ENCODE measurements at regions not wholly inside any gene's neighbourhood (a gene's known extent, or its start where the extent isn't known, plus 50 kb on each side); places are given as distances from the start of the nearest gene placed in this dataset.

GRCh38 chr5:117271656-117272055 lies 697.0 kb upstream of the SEMA6A start:
- H3K9me3 Mint-ChIP-seq, result peaks cover 8% of the 10 kb centered on the region
- no peak overlapping the region for H3K4me3 Mint-ChIP-seq
- peaks cover 8% of the 10 kb centered on the region for H3K36me3 Mint-ChIP-seq (ENCODE audit: low read depth)
- peaks cover 14% of the 10 kb centered on the region for H3K4me1 Mint-ChIP-seq
- H3K27me3 Mint-ChIP-seq (ENCODE audit: low read depth), result no peaks in the 10 kb centered on the region
- TF ChIP-seq, protein P1, sequence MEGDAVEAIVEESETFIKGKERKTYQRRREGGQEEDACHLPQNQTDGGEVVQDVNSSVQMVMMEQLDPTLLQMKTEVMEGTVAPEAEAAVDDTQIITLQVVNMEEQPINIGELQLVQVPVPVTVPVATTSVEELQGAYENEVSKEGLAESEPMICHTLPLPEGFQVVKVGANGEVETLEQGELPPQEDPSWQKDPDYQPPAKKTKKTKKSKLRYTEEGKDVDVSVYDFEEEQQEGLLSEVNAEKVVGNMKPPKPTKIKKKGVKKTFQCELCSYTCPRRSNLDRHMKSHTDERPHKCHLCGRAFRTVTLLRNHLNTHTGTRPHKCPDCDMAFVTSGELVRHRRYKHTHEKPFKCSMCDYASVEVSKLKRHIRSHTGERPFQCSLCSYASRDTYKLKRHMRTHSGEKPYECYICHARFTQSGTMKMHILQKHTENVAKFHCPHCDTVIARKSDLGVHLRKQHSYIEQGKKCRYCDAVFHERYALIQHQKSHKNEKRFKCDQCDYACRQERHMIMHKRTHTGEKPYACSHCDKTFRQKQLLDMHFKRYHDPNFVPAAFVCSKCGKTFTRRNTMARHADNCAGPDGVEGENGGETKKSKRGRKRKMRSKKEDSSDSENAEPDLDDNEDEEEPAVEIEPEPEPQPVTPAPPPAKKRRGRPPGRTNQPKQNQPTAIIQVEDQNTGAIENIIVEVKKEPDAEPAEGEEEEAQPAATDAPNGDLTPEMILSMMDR (conservative IDR thresholded peaks at IDR 0.05), result no peak
- no peak for DNase-seq (ENCODE audit: low read depth, low spot score)
- H3K27ac Mint-ChIP-seq (ENCODE audit: unreplicated experiment), result no peak overlapping the region

- no peaks in the 10 kb centered on the region for H3K27me3 Mint-ChIP-seq (ENCODE audit: low read depth)
- DNase-seq (ENCODE audit: low read depth, low spot score), result no peak
- no peak overlapping the region for H3K4me3 Mint-ChIP-seq
- TF ChIP-seq, protein P1 (conservative IDR thresholded peaks at IDR 0.05), result no peak
- peaks cover 8% of the 10 kb centered on the region for H3K9me3 Mint-ChIP-seq
- no peak overlapping the region for H3K27ac Mint-ChIP-seq (ENCODE audit: unreplicated experiment)
- peaks cover 20% of the 10 kb centered on the region for H3K36me3 Mint-ChIP-seq (ENCODE audit: low read depth)
- peaks cover 28% of the 10 kb centered on the region for H3K4me1 Mint-ChIP-seq
Measured at GRCh38 chr5:117266280-117266679, 691.7 kb upstream of the SEMA6A start.

DNA sequence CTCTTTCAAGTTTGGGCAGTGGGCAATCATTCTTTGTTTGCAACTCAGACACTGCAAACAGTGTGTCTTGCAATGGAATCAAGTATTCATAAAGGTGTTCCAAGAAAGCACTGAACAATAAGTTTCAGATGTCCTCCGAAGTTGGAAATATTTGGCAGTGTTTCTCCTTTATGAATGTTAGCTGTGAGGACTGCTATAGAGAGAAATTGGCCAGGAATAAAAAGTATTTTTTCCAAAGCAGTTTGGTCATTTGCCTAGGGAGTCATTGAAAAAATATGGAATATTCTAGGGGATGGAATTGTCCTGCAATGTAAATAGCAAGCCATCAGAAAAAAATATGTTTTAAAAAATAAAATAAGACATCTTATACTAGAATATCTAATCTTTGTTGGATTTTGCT lies 688.6 kb upstream of the SEMA6A start:
- TF ChIP-seq, protein P1 (conservative IDR thresholded peaks at IDR 0.05), result no peak
- DNase-seq (ENCODE audit: low read depth, low spot score), result no peak
- H3K27me3 Mint-ChIP-seq (ENCODE audit: low read depth), result no peaks in the 10 kb centered on the region
- H3K27ac Mint-ChIP-seq (ENCODE audit: unreplicated experiment), result peak overlapping the region; percentile 86
- peaks cover 9% of the 10 kb centered on the region for H3K9me3 Mint-ChIP-seq
- peak overlapping the region; percentile 70 for H3K4me3 Mint-ChIP-seq
- H3K4me1 Mint-ChIP-seq, result peaks cover 25% of the 10 kb centered on the region
- peaks cover 20% of the 10 kb centered on the region for H3K36me3 Mint-ChIP-seq (ENCODE audit: low read depth)

GRCh38 chr5:117262572-117263131 lies 688.0 kb upstream of the SEMA6A start:
- no peaks in the 10 kb centered on the region for H3K27me3 Mint-ChIP-seq (ENCODE audit: low read depth)
- TF ChIP-seq, protein P1 (conservative IDR thresholded peaks at IDR 0.05), result no peak
- peaks cover 25% of the 10 kb centered on the region for H3K4me1 Mint-ChIP-seq
- peaks cover 11% of the 10 kb centered on the region for H3K9me3 Mint-ChIP-seq
- peak; percentile 16 for DNase-seq (ENCODE audit: low read depth, low spot score)
- peak overlapping the region; percentile 70 for H3K4me3 Mint-ChIP-seq
- peaks cover 20% of the 10 kb centered on the region for H3K36me3 Mint-ChIP-seq (ENCODE audit: low read depth)
- H3K27ac Mint-ChIP-seq (ENCODE audit: unreplicated experiment), result peak overlapping the region; percentile 86

GRCh38 chr5:117261948-117262571 lies 687.4 kb upstream of the SEMA6A start:
- Mint-ChIP-seq H3K4me3 (peak overlapping the region; percentile 70), H3K9me3 (peaks cover 11% of the 10 kb centered on the region), H3K27me3 (ENCODE audit: low read depth) (no peaks in the 10 kb centered on the region), H3K4me1 (peaks cover 26% of the 10 kb centered on the region), H3K36me3 (ENCODE audit: low read depth) (peaks cover 20% of the 10 kb centered on the region), H3K27ac (ENCODE audit: unreplicated experiment) (peak overlapping the region; percentile 86)
- TF ChIP-seq, protein P1 (conservative IDR thresholded peaks at IDR 0.05), result no peak
- no peak for DNase-seq (ENCODE audit: low read depth, low spot score)

All from neural crest cell (in vitro differentiated cells).